ENCODE measurements at regions not wholly inside any gene's neighbourhood (a gene's known extent, or its start where the extent isn't known, plus 50 kb on each side); places are given as distances from the start of the nearest gene placed in this dataset.
"Not testable (repeated sequence)": the region's sequence is repeated elsewhere in the genome, so short reads cannot be mapped to it uniquely, and the experiment has no call there.

DNA sequence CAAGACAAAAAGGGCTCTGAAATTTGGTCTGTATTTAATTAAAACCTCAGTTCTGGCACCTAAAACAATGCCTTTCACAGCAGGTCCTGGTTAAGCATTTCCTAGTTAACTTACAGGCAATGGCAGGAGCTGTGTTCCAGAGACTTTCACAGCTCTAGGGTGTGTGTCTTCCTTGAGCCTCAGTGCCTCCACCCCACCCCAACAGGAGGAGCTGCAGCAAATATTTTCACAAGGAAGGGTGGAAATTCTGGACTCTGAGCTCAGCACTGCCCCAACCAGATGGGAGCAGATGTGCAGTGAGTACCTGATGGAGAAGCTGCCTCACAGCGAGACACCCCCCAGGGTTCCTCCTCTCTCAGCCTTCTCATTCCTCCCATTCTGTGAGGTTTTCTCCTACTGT, 106.3 kb upstream of the SPATA12 start:
- no peak for DNase-seq

DNA sequence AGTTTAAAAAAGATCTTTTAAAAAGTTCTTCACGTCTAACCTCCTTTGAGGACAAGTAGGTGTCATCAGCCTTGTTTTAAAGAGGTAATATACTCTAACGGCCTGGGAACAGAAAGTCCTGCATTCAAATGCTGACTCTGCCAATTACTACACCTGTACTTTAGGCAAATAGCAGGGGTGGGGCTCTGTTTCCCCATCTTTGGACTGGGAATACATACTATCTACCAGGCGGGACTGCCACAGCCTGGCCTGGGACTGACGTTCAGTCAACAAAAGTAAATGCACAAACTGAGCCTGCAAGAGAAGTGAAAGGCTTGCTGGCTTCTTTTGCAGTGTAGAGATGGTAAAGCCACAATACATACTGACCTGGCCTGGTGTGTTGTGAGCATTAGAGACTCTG, 107.6 kb upstream of the SPATA12 start:
- DNase-seq, result no peak

DNA sequence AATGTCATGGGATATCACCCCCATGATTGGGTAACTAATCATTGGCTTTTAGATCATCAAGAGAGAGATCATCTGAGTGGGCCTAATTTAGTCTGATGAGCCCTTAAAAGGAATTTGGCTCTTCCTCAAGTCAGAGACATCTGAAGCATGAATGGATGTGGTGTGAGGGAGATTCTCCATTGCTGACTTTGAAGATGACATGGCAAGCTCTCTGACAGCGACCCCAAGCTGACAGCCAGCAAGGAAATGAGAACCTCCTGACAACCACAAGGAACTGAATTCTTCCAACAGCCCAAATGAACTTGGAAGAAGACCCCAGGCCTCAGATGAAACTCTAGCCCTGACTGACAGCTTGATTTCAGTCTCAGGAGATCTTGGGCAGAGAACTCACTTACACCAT, 108.4 kb upstream of the SPATA12 start:
- no peak for DNase-seq

DNA sequence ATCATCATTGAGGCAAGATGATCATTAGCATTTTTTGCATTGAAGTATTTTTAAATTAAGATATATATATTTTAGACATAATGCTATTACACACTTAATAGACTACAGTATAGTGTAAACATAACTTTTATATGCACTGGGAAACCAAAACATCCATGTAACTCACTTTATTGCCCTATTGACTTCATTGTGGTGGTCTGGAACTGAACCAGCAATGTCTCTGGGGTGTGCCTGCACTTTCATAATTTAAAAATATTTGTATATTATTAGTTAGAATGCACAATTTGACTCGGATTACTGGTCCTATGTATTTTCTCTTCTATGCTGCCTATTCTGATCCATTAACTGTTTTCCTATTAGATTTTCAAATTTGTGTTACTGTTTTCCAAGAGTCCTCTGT, 109.1 kb upstream of the SPATA12 start:
- no peak for DNase-seq

DNA sequence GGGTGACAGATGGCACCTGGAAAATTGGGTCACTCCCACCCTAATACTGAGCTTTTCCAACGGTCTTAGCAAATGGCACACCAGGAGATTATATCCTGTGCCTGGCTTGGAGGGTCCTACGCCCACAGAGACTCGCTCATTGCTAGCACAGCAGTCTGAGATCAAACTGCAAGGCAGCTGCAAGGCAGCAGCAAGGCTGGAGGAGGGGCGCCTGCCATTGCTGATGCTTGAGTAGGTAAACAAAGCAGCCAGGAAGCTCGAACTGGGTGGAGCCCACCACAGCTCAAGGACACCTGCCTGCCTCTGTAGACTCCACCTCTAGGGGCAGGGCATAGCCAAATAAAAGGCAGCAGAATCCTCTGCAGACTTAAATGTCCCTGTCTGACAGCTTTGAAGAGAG, 115.1 kb upstream of the SPATA12 start:
- DNase-seq, result not testable (repeated sequence)

DNA sequence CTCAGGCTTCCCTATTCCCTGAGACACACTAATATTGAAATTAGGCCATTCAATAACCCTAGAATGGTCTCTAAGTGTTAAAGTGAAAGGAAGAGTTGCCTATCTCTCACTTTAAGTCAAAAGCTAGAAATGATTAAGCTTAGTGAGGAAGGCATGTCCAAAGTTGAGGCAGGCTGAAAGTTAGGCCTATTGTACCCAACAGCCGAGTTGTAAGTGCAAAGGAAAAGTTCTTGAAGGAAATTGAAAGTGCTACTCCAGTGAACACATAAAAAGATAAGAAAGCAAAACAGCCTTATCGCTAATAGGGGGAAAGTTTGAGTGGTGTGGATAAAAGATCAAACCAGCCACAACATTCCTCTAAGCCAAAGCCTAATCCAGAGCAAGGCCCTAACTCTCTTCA, 117.9 kb upstream of the SPATA12 start:
- no peak for DNase-seq

DNA sequence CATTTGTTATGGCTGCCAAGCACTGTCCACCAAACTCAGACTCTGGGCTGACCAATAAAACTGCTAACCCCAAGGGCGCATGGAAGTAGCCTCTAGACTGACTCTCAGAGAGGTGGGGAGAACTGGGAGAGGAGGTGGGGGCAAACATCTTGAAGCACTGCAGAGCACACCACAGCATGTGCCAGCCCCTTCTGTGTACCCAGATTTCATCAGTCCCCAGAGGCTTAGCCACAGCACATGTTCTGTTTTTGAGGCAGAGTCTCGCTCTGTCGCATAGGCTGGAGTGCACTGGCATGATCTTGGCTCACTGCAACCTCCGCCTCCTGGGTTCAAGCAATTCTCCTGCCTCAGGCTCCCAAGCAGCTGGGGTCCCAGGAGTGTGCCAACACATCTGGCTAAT, 119.5 kb upstream of the SPATA12 start:
- DNase-seq, result no peak

DNA sequence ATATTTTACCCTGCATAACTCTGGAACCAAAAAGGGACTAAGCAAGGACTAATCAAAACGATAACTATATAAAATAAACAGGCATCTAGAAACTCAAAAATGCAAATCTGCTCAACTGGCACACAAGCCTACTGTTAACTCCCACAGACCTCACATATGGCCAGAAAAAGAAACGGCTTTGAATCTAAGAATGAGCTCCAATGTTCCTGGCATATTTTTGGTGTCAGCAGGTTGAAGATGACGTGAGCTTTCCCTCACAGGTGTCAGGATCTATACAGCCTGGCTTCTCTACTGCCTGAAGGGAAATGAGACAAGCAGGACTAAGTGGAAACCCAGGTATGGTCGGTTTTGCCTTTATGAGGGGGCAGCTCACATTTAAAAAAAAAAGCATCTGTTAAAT, 120.1 kb upstream of the SPATA12 start:
- DNase-seq, result no peak

DNA sequence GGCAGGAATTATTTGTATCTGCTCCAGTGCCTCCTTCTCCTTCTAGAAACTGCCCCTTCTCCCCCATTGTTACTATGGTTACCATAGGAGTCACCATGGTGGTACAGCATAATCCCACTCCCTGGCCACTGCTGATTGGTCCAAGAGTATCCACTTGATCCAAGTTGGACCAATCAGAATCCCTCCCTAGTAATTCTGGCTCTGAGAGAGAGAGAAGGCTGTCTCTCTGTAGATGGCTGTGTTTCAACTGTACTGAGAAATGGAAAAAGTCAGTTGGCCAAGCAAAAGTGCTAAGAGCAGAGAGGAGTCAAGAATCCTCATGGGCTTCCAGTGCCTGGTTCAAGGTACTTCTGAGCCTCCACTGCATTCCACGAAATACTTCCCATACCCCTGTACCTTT, 120.6 kb upstream of the SPATA12 start:
- DNase-seq, result no peak

DNA sequence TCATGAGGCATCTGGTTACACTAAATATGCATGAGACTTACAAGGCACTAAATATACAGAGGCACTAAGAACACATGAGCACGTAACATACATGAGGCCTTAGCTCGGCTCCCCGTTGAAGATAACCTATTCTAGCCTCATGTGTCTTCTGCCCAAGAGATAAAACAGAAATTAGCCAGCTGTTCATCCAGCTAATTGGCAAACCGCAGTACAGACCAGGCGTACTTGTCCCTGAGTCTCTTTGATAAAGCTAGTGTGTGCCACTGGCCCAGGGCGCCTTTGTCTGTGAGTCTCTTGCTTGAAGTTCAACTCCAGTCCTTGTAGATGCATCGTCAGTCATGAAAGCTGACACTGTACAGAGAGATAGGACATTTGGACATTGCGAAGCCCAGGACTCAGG, 121.9 kb upstream of the SPATA12 start:
- no peak for DNase-seq

DNA sequence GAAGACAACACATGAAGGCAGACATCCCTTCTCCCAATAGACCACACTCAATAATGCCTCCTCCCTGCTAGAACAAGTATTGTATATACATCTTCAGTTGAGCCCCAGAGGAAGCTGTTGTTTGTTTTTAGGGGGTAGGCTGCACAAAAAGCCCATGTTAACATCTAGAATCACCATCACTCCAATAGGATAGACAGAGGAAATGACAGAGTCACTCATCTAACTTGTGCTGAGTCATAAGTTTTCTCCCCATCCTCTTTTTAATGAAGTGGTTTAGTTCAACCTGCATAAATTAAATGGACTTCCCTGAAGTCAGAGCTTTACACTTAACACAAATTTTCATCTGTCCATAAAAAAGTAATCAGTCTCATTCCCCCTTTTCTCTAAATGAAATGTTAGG, 122.9 kb upstream of the SPATA12 start:
- DNase-seq, result no peak

DNA sequence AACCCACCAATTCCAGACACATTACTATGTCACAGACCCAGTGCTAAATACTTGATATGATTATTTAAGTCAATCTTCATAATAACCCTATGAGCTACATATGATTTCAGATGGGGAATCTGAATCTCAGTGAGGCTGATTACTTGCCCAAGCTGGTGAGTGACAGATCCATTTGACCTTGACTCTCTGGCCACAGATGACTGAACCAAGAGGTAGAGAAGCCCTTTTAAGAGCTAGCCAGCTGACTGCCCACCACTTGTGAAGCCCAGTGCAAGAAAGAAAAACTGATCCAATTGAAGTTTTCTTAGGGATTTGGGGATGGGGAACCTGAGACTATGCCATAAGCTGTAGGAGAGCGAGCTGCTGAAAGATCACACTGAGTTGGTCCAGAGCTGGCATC, 124.7 kb upstream of the SPATA12 start:
- DNase-seq, result no peak

DNA sequence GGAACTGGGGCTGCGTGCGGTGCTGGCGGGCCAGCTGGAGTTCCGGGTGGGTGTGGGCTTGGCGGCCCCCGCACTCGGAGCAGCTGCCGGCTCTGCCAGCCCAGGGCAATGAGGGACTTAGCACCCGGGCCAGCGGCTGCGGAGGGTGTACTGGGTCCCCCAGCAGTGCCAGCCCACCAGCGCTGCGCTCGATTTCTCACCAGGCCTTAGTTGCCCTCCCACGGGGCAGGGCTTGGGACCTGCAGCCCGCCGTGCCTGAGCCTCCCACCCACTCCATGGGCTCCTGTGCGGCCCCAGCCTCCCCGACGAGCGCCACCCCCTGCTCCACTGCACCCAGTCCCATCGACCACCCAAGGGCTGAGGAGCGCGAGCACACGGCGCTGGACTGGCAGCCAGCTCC, 126.0 kb upstream of the SPATA12 start:
- not testable (repeated sequence) for DNase-seq

DNA sequence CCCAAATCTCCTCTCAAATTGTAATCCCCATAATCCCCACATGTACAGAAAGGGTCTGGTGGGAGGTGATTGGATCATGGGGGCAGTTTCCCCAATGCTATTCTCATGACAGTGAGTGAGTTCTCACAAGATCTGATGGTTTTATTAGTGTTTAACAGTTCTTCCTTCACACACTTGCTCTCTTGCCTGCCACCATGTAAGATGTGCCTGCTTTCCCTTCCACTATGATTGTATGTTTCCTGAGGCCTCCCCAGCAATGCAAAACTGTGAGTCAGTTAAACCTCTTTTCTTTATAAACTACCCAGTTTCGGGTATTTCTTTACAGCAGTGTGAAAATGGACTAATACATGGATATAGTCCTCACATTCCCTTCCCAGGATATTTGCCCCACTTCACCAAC, 126.7 kb upstream of the SPATA12 start:
- DNase-seq, result no peak

DNA sequence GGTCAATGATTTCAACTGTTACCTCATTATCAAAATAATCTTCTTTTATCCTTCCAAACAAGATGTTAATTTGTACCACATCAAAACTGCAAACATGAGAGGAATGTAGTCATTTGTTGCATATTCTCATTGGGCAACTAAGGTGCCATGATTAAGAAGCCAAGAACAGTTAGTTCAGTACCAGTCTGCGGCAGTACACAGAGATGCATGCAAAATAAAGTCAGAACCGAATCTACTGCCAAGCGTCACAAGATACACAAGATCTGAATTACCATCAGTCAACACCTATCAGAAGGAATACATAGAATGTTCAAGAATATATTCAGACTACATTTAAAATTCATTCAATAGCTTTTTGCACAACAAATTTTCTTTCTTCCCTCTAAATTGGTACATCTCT, 127.6 kb upstream of the SPATA12 start:
- no peak for DNase-seq

DNA sequence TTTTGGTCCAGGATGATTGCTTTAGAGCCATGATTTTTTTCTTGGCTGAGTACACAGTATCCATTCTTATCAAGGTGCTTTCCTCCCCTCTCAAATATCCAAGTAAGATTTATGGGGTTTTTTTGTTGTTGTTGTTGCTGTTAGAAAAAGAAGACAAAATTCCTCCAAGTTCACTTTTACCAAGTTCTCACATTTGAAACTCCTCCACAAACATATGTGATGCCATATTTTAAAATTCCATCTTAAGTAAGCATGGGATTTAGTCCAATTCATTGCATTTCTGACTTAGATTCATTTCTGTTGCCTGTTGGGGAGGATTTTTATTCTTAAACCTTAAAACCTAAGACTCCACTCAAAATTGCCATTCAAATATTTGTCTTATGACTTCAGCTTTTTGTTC, 128.6 kb upstream of the SPATA12 start:
- no peak for DNase-seq

DNA sequence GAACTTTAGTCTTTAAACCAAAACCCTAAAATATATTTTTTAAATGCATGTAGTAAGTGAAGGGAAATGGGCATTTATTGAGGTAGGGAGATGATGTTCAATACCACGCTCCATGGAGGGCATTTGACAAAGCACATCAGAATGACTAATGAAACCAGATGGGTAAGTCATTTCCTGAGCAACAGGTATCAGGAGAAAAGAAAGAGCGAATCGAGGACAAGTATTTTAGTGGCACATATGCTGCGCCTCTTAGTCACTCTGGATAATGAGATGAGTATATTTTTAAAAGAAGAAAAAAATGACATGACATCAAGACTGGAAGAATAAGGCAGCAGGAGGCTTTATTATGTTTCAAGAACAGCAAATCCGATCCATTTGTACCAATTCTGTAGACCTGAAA, 129.0 kb upstream of the ARHGEF3 start:
- DNase-seq, result no peak

DNA sequence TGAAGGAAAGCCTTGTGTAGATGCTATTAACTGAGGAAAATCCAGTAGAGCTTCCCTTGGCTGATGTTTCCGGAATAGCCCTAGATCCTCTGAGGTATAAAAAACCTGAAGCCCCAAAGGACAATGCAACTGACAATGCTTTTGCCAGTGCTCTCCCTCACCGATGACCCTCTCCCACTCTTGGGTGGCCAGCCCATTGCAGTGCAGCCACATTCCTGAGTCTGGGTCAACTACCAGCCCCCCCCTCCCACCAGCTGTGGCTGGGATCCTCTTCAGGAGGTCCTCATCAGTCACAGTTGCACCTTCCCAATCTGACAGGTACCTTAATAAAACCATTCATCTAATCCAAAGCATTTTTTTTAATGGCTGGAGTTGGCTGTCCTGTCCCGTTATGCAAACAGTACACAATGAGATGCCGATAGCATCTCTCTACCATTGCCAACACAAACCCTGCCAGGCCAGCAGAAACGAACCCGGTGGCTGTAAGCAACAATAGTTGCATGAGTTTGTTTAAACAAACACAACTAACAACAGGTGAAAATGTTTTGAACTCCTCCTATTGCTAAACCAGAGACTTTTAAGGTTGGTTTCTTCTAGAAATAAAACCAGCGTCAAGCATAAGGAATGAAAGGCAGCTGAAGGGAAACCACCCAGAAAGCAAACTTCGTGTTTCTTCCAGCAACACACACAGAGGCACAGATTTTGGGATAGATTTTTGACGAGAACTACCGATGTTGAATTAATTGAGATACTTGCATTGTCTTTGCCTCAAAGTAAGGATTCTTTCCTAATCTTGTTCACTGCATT, 128.3 kb upstream of the ARHGEF3 start:
- no peak for DNase-seq

DNA sequence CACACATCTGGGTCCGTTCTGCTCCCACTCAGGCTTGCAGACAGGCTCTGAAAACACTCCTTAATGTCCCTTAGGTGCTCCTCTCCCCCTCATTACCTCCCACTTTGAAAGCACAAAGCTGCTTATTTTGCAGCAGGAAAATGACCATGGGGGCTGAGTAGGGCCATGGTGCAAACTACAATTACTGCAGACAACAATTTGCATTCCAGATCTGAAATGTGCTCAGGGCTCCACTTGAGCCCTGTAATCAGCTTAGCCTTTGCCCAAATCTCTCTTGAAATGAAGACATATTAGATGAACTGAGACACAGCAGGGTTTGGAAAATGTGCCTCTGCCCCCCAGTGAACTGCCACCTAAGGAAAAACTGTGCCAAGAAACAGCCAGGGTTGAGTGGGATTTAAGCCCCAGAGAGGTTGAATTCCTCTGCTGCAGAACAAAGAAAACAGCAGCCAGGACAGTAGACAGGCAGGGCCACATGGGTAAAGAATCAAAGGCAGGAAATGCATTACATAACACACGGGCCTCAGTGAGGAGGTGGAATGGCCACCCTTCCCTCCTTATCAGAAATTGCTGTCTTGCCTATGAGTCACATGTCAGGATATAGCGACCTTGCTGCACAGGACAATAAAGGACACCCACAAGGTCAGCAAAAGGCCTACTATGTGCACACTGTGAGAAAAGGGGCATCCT, 126.8 kb upstream of the ARHGEF3 start:
- no peak for DNase-seq

DNA sequence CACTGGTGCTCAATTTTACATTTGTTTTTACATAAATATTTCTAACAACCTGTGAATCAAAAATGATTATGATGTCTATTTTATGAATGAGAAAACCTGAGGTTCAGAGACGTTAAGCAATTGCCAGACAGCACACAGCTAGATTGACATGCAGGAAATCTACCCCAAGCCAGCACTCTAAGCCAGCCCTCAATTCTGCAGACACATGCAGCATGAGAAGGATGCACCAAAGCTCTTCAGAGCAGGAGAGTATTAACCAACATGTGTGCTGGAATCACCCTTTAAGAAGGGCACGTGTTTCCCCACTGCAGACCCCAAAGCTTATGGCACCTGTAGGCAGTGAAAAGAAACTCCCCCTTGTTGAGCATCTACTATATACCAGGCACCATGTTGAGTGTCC, 126.1 kb upstream of the ARHGEF3 start:
- DNase-seq, result no peak

DNA sequence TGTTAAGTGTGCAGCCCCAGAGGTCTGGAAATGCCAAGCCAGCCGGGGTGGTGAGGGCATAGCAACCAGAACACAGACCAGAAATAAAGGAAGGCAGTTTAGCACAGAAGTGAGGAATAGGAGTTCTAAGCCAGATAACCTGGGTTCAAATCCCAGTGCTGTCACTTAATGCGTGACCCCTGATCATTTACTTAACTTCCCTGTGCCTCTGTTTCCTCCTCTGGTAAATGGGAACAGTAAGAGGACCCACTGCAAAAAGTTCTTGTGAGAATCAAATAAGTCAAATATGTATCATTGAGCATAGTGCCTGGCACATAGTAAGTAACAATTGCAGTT, 125.2 kb upstream of the ARHGEF3 start:
- no peak for DNase-seq

DNA sequence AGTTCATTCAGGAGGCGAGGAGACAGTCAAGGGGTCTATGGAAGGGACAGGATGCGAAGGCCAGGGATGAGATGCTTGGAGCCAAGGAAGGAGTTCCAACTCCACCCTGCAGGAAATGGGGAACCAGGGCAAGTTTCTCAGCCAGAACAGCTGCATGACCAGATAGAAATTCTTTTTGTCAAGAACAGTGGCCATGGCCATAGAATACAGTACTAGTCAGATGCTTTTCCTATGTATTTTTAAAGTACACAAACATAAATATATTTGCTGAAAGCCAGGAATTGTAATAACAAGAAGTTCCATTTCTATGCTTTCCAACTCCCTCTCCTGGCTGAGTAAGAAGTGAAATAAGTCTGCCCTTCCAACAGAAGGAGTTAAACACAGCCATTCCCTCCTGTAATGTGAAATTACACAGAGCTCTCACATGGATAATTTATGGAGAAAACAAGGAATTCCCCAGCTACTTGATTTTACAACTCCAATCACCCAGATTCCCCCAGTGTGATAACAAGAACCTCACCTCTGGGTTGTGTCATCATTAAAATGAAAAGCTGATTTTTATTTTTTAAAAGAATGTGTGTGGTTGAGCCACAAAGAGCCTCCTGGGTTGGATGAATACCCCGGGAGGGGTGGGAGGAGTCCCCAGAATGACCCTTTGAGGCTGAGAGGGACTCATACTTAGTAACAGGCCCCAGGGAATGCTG, 124.6 kb upstream of the ARHGEF3 start:
- no peak for DNase-seq

DNA sequence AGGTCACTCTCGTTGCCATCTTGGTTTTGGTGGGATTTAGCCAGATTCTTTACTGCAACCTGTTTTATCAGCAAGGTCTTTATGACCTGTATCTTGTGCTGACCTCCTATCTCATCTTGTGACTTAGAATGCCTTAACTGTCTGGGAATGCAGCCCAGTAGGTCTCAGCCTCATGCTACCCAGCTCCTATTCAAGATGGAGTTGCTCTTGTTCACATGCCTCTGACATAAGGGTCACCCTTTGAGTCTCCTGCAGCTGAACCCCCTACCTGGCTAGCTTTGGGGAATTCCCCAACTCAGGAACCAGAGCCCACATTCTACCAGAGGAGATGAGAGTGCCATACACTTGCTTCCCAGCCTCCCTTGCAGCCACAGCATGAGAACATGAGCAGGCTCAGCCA, 123.0 kb upstream of the ARHGEF3 start:
- DNase-seq, result not testable (repeated sequence)

DNA sequence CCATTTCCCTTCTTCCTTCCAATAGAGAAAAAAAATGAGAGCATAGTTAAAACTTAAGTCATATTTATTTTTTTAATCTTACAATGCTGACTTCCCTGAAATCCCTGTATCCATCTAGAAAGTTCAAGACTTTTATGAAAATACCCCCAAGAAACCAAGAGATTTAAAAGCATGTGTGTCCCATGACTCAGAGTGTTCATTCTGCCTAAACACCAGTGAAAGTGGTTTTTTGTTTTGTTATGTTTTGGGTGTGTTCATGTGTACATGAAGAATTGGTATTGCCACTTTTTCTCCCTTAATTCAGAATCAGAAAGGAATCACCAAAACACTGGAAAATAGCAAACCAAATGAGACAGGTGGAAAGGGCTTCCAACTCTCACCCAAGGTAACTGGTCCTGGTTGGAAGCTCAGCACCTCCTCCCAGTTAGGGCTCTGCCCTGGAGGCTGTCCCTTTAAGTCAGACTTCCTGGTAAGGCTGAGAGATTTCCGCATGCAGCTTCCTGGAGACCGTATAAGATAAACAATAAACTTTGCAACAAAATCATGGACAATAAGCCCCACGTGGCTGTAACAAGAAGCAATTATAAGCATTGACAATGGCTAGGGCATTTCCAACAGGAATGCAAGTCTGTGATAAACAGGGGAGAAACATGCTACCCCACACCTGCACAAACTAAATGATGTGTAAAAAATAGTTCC, 121.9 kb upstream of the ARHGEF3 start:
- peak; percentile 1 for DNase-seq
